ENCODE measurements at regions not wholly inside any gene's neighbourhood (a gene's known extent, or its start where the extent isn't known, plus 50 kb on each side); places are given as distances from the start of the nearest gene placed in this dataset.

DNA sequence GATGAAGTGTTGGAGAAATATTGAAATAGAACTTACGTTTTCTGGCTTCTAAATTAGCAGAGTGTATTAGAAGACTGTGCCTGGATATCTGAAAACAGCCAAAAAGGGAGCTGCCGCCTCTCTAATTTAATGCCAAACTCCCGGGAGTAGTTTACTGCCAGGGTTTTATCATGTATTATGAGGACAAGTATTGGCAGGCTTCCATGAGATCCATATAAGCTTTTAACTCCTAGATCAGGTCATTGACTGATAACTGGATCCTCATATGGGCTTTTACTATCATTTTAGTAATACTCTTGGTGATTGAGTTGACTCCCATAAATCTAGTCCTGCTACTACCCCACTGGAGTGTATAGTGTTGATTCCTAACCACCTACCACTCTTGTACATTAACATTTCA is 178.4 kb upstream of the CXADR start:
- Histone ChIP-seq H3K27ac (ENCODE audit: low read depth, low read length) (no peak overlapping the region), H3K4me3 (ENCODE audit: low read depth, low read length) (no peak overlapping the region), H3K9me3 (ENCODE audit: control insufficient read depth, insufficient read depth, low read length) (no peaks in the 10 kb centered on the region), H3K36me3 (ENCODE audit: control insufficient read depth, insufficient read depth, low read length) (no peaks in the 10 kb centered on the region), H3K4me1 (ENCODE audit: control insufficient read depth, insufficient read depth, low read length) (no peaks in the 10 kb centered on the region), H3K9ac (ENCODE audit: low read depth, low read length) (no peak overlapping the region), H3K27me3 (ENCODE audit: control insufficient read depth, insufficient read depth, low read length) (no peaks in the 10 kb centered on the region)

DNA sequence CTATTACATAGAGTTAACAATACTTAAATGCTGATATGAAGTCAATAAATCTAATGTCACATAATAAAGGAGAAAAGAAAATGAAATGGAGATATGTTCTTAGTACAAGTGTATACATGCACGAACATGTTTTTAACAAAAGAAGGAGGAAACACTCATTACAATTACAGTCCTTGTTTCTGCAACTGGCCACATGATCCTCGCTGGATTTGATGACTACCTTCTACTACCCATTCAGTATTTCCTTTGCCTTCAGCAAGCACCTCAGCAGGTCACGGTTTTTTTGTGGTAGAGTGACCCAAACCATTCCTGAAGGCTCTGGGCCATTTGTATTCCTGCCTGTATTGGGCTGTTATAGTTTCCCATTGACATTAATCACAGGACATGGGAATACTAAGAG is 172.8 kb upstream of the CXADR start:
- Histone ChIP-seq H3K27me3 (ENCODE audit: control insufficient read depth, insufficient read depth, low read length) (no peaks in the 10 kb centered on the region), H3K9ac (ENCODE audit: low read depth, low read length) (no peak overlapping the region), H3K4me1 (ENCODE audit: control insufficient read depth, insufficient read depth, low read length) (no peaks in the 10 kb centered on the region), H3K9me3 (ENCODE audit: control insufficient read depth, insufficient read depth, low read length) (no peaks in the 10 kb centered on the region), H3K36me3 (ENCODE audit: control insufficient read depth, insufficient read depth, low read length) (no peaks in the 10 kb centered on the region), H3K27ac (ENCODE audit: low read depth, low read length) (no peak overlapping the region), H3K4me3 (ENCODE audit: low read depth, low read length) (no peak overlapping the region)

DNA sequence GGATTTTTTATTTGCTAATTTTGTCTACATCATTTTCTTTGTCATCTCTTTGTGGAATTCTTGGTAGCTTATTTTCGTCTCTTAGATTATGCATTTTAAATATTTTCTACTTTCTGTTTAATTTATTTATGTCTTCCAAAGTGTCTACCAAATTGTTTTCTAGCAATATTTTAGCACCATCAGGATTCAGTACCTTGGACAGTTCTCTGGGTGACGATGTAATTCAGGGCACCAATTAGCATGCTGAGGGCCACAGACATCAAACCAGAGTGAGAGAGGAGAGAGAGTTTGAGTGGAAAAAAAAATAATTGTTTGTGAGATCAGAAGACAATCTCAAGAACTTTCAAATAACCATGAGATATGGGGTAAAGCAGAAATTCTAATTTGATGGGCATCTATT is 169.8 kb upstream of the CXADR start:
- H3K4me3 ChIP-seq (ENCODE audit: low read depth, low read length), result no peak overlapping the region
- H3K9me3 ChIP-seq (ENCODE audit: control insufficient read depth, insufficient read depth, low read length), result no peaks in the 10 kb centered on the region; the same call in 1 of the 2 replicates
- no peaks in the 10 kb centered on the region for H3K36me3 ChIP-seq (ENCODE audit: control insufficient read depth, insufficient read depth, low read length)
- no peaks in the 10 kb centered on the region for H3K27me3 ChIP-seq (ENCODE audit: control insufficient read depth, insufficient read depth, low read length)
- no peaks in the 10 kb centered on the region for H3K4me1 ChIP-seq (ENCODE audit: control insufficient read depth, insufficient read depth, low read length)
- no peak overlapping the region for H3K27ac ChIP-seq (ENCODE audit: low read depth, low read length)
- H3K9ac ChIP-seq (ENCODE audit: low read depth, low read length), result no peak overlapping the region

DNA sequence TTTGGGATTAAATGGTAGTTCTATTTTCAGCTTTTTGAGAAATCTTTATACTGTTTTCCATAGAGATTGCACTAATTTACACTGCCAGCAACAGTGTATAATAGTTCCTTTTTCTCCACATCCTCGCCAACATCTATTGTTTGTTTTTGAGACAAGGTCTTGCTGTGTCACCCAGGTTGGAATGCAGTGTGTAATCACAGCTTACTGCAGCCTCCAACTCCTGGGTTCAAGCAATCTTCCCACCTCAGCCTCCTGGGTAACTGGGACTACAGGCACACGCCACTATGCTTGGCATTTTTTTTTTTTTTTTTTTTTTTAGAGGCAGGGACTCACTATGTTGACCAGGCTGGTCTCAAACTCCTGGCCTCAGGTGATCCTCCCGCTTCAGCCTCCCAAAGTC is 164.5 kb upstream of the CXADR start:
- Histone ChIP-seq H3K27me3 (ENCODE audit: control insufficient read depth, insufficient read depth, low read length) (no peaks in the 10 kb centered on the region), H3K27ac (ENCODE audit: low read depth, low read length) (no peak overlapping the region), H3K9me3 (ENCODE audit: control insufficient read depth, insufficient read depth, low read length) (no peaks in the 10 kb centered on the region; the same call in 1 of the 2 replicates), H3K9ac (ENCODE audit: low read depth, low read length) (no peak overlapping the region), H3K4me3 (ENCODE audit: low read depth, low read length) (no peak overlapping the region), H3K4me1 (ENCODE audit: control insufficient read depth, insufficient read depth, low read length) (no peaks in the 10 kb centered on the region), H3K36me3 (ENCODE audit: control insufficient read depth, insufficient read depth, low read length) (no peaks in the 10 kb centered on the region)

DNA sequence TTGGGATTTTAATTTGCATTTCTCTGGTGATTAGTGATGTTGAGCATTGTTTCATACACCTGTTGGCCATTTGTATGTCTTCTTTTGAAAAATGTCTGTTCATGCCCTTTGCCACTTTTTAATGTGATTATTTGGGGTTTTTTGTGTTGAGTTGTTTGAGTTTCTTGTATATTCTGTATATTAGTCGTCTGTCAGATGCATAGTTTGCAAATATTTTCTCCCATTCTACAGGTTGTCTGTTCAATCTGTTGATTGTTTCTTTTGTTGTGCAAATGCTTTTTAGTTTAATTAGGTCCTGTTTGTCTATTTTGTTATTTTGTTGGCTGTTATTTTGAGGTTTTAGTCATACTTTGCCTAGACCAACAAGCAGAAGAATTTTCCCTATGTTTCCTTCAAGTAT is 164.0 kb upstream of the CXADR start:
- Histone ChIP-seq H3K27ac (ENCODE audit: low read depth, low read length) (no peak overlapping the region), H3K4me1 (ENCODE audit: control insufficient read depth, insufficient read depth, low read length) (no peaks in the 10 kb centered on the region), H3K4me3 (ENCODE audit: low read depth, low read length) (no peak overlapping the region), H3K27me3 (ENCODE audit: control insufficient read depth, insufficient read depth, low read length) (no peaks in the 10 kb centered on the region), H3K9ac (ENCODE audit: low read depth, low read length) (no peak overlapping the region), H3K36me3 (ENCODE audit: control insufficient read depth, insufficient read depth, low read length) (no peaks in the 10 kb centered on the region), H3K9me3 (ENCODE audit: control insufficient read depth, insufficient read depth, low read length) (no peaks in the 10 kb centered on the region; the same call in 1 of the 2 replicates)

DNA sequence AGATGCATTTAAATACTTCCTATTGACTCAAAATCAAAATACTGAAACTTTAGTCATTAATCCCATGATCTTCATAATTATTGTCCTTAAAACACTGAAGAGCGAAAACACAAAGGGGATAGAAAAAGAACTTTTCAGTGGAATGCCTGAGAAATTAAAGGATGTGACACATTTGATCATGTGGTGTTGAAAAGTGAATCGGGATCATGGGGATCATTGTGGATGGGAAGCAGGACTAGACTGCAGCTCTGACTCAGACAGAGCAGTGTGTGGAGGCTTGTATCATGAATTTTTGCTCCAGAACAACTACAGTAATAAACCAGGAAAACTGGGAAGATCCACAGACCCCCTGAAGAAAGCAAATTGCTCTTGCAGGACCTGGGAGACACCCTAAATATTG is 161.1 kb upstream of the CXADR start:
- H3K9ac ChIP-seq (ENCODE audit: low read depth, low read length), result no peak overlapping the region
- H3K27ac ChIP-seq (ENCODE audit: low read depth, low read length), result no peak overlapping the region
- H3K4me1 ChIP-seq (ENCODE audit: control insufficient read depth, insufficient read depth, low read length), result no peaks in the 10 kb centered on the region
- H3K27me3 ChIP-seq (ENCODE audit: control insufficient read depth, insufficient read depth, low read length), result no peaks in the 10 kb centered on the region
- H3K36me3 ChIP-seq (ENCODE audit: control insufficient read depth, insufficient read depth, low read length), result no peaks in the 10 kb centered on the region
- H3K4me3 ChIP-seq (ENCODE audit: low read depth, low read length), result no peak overlapping the region
- H3K9me3 ChIP-seq (ENCODE audit: control insufficient read depth, insufficient read depth, low read length), result no peaks in the 10 kb centered on the region

DNA sequence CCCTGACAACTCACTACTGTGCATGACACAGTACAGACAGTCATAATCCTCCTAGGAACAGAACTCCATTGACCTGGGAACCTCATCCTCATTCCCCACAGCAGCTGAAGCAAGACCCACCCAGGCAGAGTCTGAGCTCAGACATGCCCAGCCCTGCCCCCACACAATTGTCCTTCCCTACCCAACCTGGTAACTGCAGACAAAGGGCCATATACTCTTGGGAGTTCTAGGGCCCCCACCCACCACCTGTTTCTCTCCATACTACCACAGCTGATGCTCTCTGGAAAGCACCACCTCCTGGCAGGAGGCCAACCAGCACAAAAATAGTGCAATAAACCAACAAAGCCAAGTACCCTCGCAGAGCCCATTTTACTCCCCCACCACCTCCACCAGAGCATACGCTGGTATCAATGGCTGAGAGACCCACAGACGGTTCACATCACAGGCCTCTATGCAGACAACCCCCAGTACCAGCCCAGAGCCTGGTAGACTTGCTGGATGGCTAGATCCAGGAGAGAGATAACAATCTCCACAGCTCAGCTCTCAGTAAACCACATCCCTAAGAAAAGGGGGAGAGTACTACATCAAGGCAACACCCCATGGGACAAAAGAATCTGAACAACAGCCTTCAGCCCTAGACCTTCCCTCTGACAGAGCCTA is 159.7 kb upstream of the CXADR start:
- H3K4me1 ChIP-seq (ENCODE audit: control insufficient read depth, insufficient read depth, low read length), result no peaks in the 10 kb centered on the region
- no peak overlapping the region for H3K4me3 ChIP-seq (ENCODE audit: low read depth, low read length)
- H3K27ac ChIP-seq (ENCODE audit: low read depth, low read length), result no peak overlapping the region
- H3K36me3 ChIP-seq (ENCODE audit: control insufficient read depth, insufficient read depth, low read length), result no peaks in the 10 kb centered on the region
- H3K27me3 ChIP-seq (ENCODE audit: control insufficient read depth, insufficient read depth, low read length), result no peaks in the 10 kb centered on the region
- H3K9me3 ChIP-seq (ENCODE audit: control insufficient read depth, insufficient read depth, low read length), result no peaks in the 10 kb centered on the region
- H3K9ac ChIP-seq (ENCODE audit: low read depth, low read length), result no peak overlapping the region

DNA sequence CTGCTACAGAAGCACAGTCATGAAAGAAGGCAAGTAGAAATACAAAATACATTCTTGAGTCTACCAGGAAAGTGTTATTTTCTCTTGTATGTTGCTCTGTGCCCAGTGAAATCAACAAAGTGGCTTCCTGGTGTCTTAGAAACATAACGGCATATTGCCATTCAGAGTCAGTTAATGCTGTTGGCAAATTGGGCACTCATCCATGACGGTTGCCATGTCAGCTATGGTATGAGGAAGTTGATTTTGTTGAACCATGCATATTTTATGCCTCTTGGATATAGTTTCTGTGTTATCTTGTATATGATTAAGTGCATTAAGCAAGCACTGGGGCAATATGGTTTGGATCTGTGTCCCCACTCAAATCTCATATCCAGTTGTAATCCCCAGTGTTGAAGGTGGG is 153.1 kb upstream of the CXADR start:
- no peak overlapping the region for H3K9ac ChIP-seq (ENCODE audit: low read depth, low read length)
- H3K9me3 ChIP-seq (ENCODE audit: control insufficient read depth, insufficient read depth, low read length), result no peaks in the 10 kb centered on the region
- H3K36me3 ChIP-seq (ENCODE audit: control insufficient read depth, insufficient read depth, low read length), result no peaks in the 10 kb centered on the region
- H3K4me1 ChIP-seq (ENCODE audit: control insufficient read depth, insufficient read depth, low read length), result no peaks in the 10 kb centered on the region
- H3K27ac ChIP-seq (ENCODE audit: low read depth, low read length), result no peak overlapping the region
- no peak overlapping the region for H3K4me3 ChIP-seq (ENCODE audit: low read depth, low read length)
- no peaks in the 10 kb centered on the region for H3K27me3 ChIP-seq (ENCODE audit: control insufficient read depth, insufficient read depth, low read length)

DNA sequence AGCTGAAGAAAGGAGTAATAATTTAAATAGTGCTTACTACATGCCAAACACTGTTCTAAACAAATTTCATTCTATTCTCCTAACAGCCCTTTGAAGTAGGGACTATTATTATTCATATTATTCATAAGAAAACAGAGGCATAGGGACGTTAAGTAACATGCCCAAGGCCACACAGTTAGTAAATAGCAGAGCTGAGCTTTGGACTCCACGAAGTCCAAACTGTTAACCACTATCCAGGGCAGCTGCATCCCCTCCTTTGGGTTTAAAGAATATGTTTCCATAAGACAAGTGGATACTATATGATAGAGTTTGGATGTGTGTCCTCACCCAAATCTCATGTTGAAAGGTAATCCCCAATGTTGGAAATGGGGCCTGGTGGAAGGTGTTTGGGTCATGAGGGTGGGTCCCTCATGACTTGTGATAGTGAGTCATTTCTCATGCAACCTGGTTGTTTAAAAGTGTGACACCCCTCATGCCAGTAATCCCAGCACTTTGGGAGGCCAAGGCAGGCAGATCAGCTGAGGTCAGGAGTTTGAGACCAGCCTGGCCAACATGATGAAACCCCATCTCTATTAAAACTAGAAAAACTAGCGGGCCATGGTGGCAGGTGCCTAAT is 144.0 kb upstream of the CXADR start:
- H3K27ac ChIP-seq (ENCODE audit: low read depth, low read length), result no peak overlapping the region
- no peaks in the 10 kb centered on the region for H3K36me3 ChIP-seq (ENCODE audit: control insufficient read depth, insufficient read depth, low read length)
- H3K27me3 ChIP-seq (ENCODE audit: control insufficient read depth, insufficient read depth, low read length), result no peaks in the 10 kb centered on the region
- H3K4me1 ChIP-seq (ENCODE audit: control insufficient read depth, insufficient read depth, low read length), result peaks cover 15% of the 10 kb centered on the region
- no peak overlapping the region for H3K4me3 ChIP-seq (ENCODE audit: low read depth, low read length)
- H3K9ac ChIP-seq (ENCODE audit: low read depth, low read length), result no peak overlapping the region
- no peaks in the 10 kb centered on the region for H3K9me3 ChIP-seq (ENCODE audit: control insufficient read depth, insufficient read depth, low read length)

DNA sequence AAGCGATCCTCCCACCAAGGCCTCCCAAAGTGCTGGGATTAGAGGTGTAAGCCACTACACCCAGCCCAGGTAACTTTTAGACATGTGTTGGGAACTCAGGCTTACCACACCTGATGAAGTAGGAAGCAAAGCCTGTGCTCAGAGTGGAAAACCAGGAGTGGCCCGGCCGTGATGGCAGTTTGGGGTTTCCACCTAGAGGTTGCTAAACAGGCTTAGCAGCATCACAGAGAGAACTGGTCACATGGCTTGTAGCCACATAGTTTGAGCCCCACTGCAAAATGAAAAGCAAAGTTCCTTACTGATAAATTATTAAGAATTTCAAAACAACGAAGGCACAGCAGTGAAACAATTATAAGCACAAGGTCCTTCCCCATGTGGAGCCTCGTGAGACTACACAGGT is 142.6 kb upstream of the CXADR start:
- Histone ChIP-seq H3K9ac (ENCODE audit: low read depth, low read length) (peak overlapping the region; percentile 2; the same call in 1 of the 2 replicates), H3K27me3 (ENCODE audit: control insufficient read depth, insufficient read depth, low read length) (no peaks in the 10 kb centered on the region), H3K27ac (ENCODE audit: low read depth, low read length) (peak overlapping the region; percentile 63), H3K4me3 (ENCODE audit: low read depth, low read length) (no peak overlapping the region), H3K36me3 (ENCODE audit: control insufficient read depth, insufficient read depth, low read length) (no peaks in the 10 kb centered on the region), H3K4me1 (ENCODE audit: control insufficient read depth, insufficient read depth, low read length) (peaks cover 15% of the 10 kb centered on the region), H3K9me3 (ENCODE audit: control insufficient read depth, insufficient read depth, low read length) (no peaks in the 10 kb centered on the region)

DNA sequence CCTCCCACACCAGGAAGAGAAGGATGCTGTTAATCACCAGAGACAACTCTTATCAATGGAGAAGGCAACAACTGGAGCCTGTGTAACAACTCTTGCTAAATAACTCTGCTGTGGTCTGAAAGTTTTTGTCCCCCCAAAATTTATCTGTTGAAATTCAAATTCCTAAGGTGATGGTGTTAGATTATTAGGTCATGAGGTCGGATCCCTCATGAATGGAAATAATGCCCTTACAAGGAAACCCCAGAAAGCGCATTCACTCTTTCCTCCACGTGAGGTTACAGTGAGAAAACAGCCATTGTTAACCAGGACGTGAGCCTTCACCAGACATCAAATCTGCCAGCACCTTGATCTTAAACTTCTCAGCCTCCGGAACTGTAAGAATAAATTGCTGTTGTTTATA is 141.9 kb upstream of the CXADR start:
- H3K4me3 ChIP-seq (ENCODE audit: low read depth, low read length), result no peak overlapping the region
- H3K27me3 ChIP-seq (ENCODE audit: control insufficient read depth, insufficient read depth, low read length), result no peaks in the 10 kb centered on the region
- peaks cover 15% of the 10 kb centered on the region for H3K4me1 ChIP-seq (ENCODE audit: control insufficient read depth, insufficient read depth, low read length)
- H3K9ac ChIP-seq (ENCODE audit: low read depth, low read length), result peak overlapping the region; percentile 17; the same call in 1 of the 2 replicates
- H3K27ac ChIP-seq (ENCODE audit: low read depth, low read length), result peak overlapping the region; percentile 63
- no peaks in the 10 kb centered on the region for H3K9me3 ChIP-seq (ENCODE audit: control insufficient read depth, insufficient read depth, low read length)
- no peaks in the 10 kb centered on the region for H3K36me3 ChIP-seq (ENCODE audit: control insufficient read depth, insufficient read depth, low read length)
